Renal cortical epithelial cell (primary cell): ENCODE measurements at regions not wholly inside any gene's neighbourhood (a gene's known extent, or its start where the extent isn't known, plus 50 kb on each side); places are given as distances from the start of the nearest gene placed in this dataset.
A peak's percentile ranks its signal among the peaks of the same experiment; 100 is the strongest.

Experiments used
- DNase-seq: peaks from one replicate; pipeline ENCODE4 v3.0.0-alpha.2; 2011; ENCODE audit warnings: low read depth

GRCh38 chr4:173930329-173930967, 353.0 kb downstream of the FBXO8 start:
- no peak for DNase-seq

- no peak for DNase-seq
These were observed 353.5 kb downstream of the FBXO8 start for GRCh38 chr4:173929921-173930320.

GRCh38 chr4:173924561-173924960, 358.9 kb downstream of the FBXO8 start:
- peak; percentile 1 for DNase-seq

- DNase-seq, result no peak
These were observed 363.6 kb downstream of the FBXO8 start for GRCh38 chr4:173919861-173920260.

GRCh38 chr4:173919196-173919595, 364.3 kb downstream of the FBXO8 start:
- no peak for DNase-seq

GRCh38 chr4:173917255-173917960, 366.1 kb downstream of the FBXO8 start:
- no peak for DNase-seq

- no peak for DNase-seq
These were observed 370.0 kb downstream of the FBXO8 start for GRCh38 chr4:173913496-173913895.

- no peak for DNase-seq
These were observed 371.1 kb downstream of the FBXO8 start for GRCh38 chr4:173912384-173912783.

- no peak for DNase-seq
These were observed 372.6 kb downstream of the FBXO8 start for GRCh38 chr4:173910891-173911290.

- no peak for DNase-seq
These were observed 374.2 kb downstream of the FBXO8 start for GRCh38 chr4:173909294-173909693.

- DNase-seq, result no peak
These were observed 369.8 kb upstream of the HAND2 start for GRCh38 chr4:173899813-173900212.

GRCh38 chr4:173891072-173891471, 361.0 kb upstream of the HAND2 start:
- DNase-seq, result no peak

- no peak for DNase-seq
These were observed 353.8 kb upstream of the HAND2 start for GRCh38 chr4:173883821-173884220.

- DNase-seq, result no peak
These were observed 350.9 kb upstream of the HAND2 start for GRCh38 chr4:173880897-173881296.

GRCh38 chr4:173879509-173879908, 349.5 kb upstream of the HAND2 start:
- no peak for DNase-seq

GRCh38 chr4:173878701-173879100, 348.7 kb upstream of the HAND2 start:
- DNase-seq, result no peak

- no peak for DNase-seq
These were observed 341.6 kb upstream of the HAND2 start for GRCh38 chr4:173871643-173872042.

GRCh38 chr4:173866322-173867026, 336.4 kb upstream of the HAND2 start:
- no peak for DNase-seq

- no peak for DNase-seq
These were observed 332.7 kb upstream of the HAND2 start for GRCh38 chr4:173862754-173863153.

GRCh38 chr4:173860094-173860493, 330.1 kb upstream of the HAND2 start:
- no peak for DNase-seq

GRCh38 chr4:173859091-173859713, 329.2 kb upstream of the HAND2 start:
- DNase-seq, result no peak

GRCh38 chr4:173858471-173858870, 328.4 kb upstream of the HAND2 start:
- no peak for DNase-seq

- DNase-seq, result no peak
These were observed 327.8 kb upstream of the HAND2 start for GRCh38 chr4:173857828-173858227.
